IPS-18a (cell line): ENCODE measurements at regions not wholly inside any gene's neighbourhood (a gene's known extent, or its start where the extent isn't known, plus 50 kb on each side); places are given as distances from the start of the nearest gene placed in this dataset.
"Not testable (repeated sequence)": the region's sequence is repeated elsewhere in the genome, so short reads cannot be mapped to it uniquely, and the experiment has no call there.

Experiments
- H3K27ac ChIP-seq: one replicate; pipeline ENCODE4 v1.5.1; 2013; ENCODE audit warnings: low read length
- H3K27me3 ChIP-seq: one replicate; pipeline ENCODE4 v1.6.1; 2013; ENCODE audit warnings: mild to moderate bottlenecking, low read length; ENCODE audit not compliant: control insufficient read depth, insufficient read depth
- H3K36me3 ChIP-seq: one replicate; pipeline ENCODE4 v1.6.1; 2013; ENCODE audit warnings: low read depth, low read length; ENCODE audit not compliant: control insufficient read depth
- H3K4me1 ChIP-seq: one replicate; pipeline ENCODE4 v1.6.1; 2013; ENCODE audit warnings: low read depth, low read length; ENCODE audit not compliant: control insufficient read depth
- H3K4me3 ChIP-seq: one replicate; pipeline ENCODE4 v1.5.1; 2013; ENCODE audit warnings: low read length
- H3K9ac ChIP-seq: one replicate; pipeline ENCODE4 v1.6.1; 2013; ENCODE audit warnings: mild to moderate bottlenecking, low read length, moderate library complexity
- H3K9me3 ChIP-seq: one replicate; pipeline ENCODE4 v1.6.1; 2013; ENCODE audit warnings: low read depth, low read length; ENCODE audit not compliant: control insufficient read depth

- H3K36me3 ChIP-seq = no peaks in the 10 kb centered on the region
- no peaks in the 10 kb centered on the region for H3K27me3 ChIP-seq
- H3K4me1 ChIP-seq = no peaks in the 10 kb centered on the region
- H3K9ac ChIP-seq = no peak overlapping the region
- no peak overlapping the region for H3K27ac ChIP-seq
- H3K4me3 ChIP-seq = no peak overlapping the region
- H3K9me3 ChIP-seq = no peaks in the 10 kb centered on the region
These were observed 463.6 kb upstream of the MEF2C start for GRCh38 chr5:89346573-89346972.

GRCh38 chr5:89343666-89344065, 460.7 kb upstream of the MEF2C start:
- no peak overlapping the region for H3K4me3 ChIP-seq

GRCh38 chr5:89342106-89342876, 459.3 kb upstream of the MEF2C start:
- Histone ChIP-seq H3K4me1 (no peaks in the 10 kb centered on the region), H3K27ac (no peak overlapping the region), H3K4me3 (no peak overlapping the region), H3K36me3 (no peaks in the 10 kb centered on the region), H3K9me3 (no peaks in the 10 kb centered on the region), H3K9ac (no peak overlapping the region), H3K27me3 (no peaks in the 10 kb centered on the region)

More at GRCh38 chr5:89343666-89344065, 460.7 kb upstream of the MEF2C start:
- H3K9me3 ChIP-seq = no peaks in the 10 kb centered on the region
- H3K27me3 ChIP-seq = no peaks in the 10 kb centered on the region
- no peaks in the 10 kb centered on the region for H3K4me1 ChIP-seq
- H3K9ac ChIP-seq = no peak overlapping the region
- no peak overlapping the region for H3K27ac ChIP-seq
- H3K36me3 ChIP-seq = no peaks in the 10 kb centered on the region

- no peaks in the 10 kb centered on the region for H3K27me3 ChIP-seq
- H3K4me3 ChIP-seq = no peak overlapping the region
- no peaks in the 10 kb centered on the region for H3K4me1 ChIP-seq
- no peaks in the 10 kb centered on the region for H3K9me3 ChIP-seq
- no peaks in the 10 kb centered on the region for H3K36me3 ChIP-seq
- H3K27ac ChIP-seq = no peak overlapping the region
- H3K9ac ChIP-seq = no peak overlapping the region
These were observed 456.0 kb upstream of the MEF2C start for GRCh38 chr5:89338935-89339334.

- Histone ChIP-seq H3K27me3 (no peaks in the 10 kb centered on the region), H3K4me1 (no peaks in the 10 kb centered on the region), H3K4me3 (no peak overlapping the region), H3K9ac (no peak overlapping the region), H3K36me3 (no peaks in the 10 kb centered on the region), H3K9me3 (no peaks in the 10 kb centered on the region), H3K27ac (no peak overlapping the region)
These were observed 453.1 kb upstream of the MEF2C start for GRCh38 chr5:89336111-89336510.

GRCh38 chr5:89330140-89330539, 447.2 kb upstream of the MEF2C start:
- Histone ChIP-seq H3K36me3 (no peaks in the 10 kb centered on the region), H3K4me3 (no peak overlapping the region), H3K27ac (no peak overlapping the region), H3K9ac (no peak overlapping the region), H3K4me1 (no peaks in the 10 kb centered on the region), H3K9me3 (no peaks in the 10 kb centered on the region), H3K27me3 (no peaks in the 10 kb centered on the region)

- Histone ChIP-seq H3K9ac (no peak overlapping the region), H3K4me3 (no peak overlapping the region), H3K36me3 (no peaks in the 10 kb centered on the region), H3K27ac (no peak overlapping the region), H3K4me1 (no peaks in the 10 kb centered on the region), H3K9me3 (no peaks in the 10 kb centered on the region), H3K27me3 (no peaks in the 10 kb centered on the region)
These were observed 444.6 kb upstream of the MEF2C start for GRCh38 chr5:89327608-89328007.

- Histone ChIP-seq H3K27ac (no peak overlapping the region), H3K4me3 (no peak overlapping the region)
These were observed 442.0 kb upstream of the MEF2C start for GRCh38 chr5:89324990-89325389.

GRCh38 chr5:89320421-89321277, 437.7 kb upstream of the MEF2C start:
- Histone ChIP-seq H3K36me3 (no peaks in the 10 kb centered on the region), H3K27ac (no peak overlapping the region), H3K4me1 (no peaks in the 10 kb centered on the region), H3K9ac (no peak overlapping the region), H3K27me3 (no peaks in the 10 kb centered on the region), H3K9me3 (no peaks in the 10 kb centered on the region), H3K4me3 (no peak overlapping the region)

More at GRCh38 chr5:89324990-89325389, 442.0 kb upstream of the MEF2C start:
- no peaks in the 10 kb centered on the region for H3K4me1 ChIP-seq
- H3K9ac ChIP-seq = no peak overlapping the region
- H3K36me3 ChIP-seq = no peaks in the 10 kb centered on the region
- H3K9me3 ChIP-seq = no peaks in the 10 kb centered on the region
- no peaks in the 10 kb centered on the region for H3K27me3 ChIP-seq

- H3K4me3 ChIP-seq, H3K36me3 ChIP-seq, H3K9ac ChIP-seq, H3K27me3 ChIP-seq, H3K4me1 ChIP-seq, H3K27ac ChIP-seq, H3K9me3 ChIP-seq: not testable (repeated sequence)
These were observed 434.9 kb upstream of the MEF2C start for GRCh38 chr5:89317838-89318237.

GRCh38 chr5:89315286-89316100, 432.5 kb upstream of the MEF2C start:
- Histone ChIP-seq H3K9me3 (no peaks in the 10 kb centered on the region), H3K4me1 (no peaks in the 10 kb centered on the region), H3K9ac (no peak overlapping the region)

More at GRCh38 chr5:89315286-89316100, 432.5 kb upstream of the MEF2C start:
- Histone ChIP-seq H3K27me3 (no peaks in the 10 kb centered on the region), H3K27ac (no peak overlapping the region), H3K4me3 (no peak overlapping the region), H3K36me3 (no peaks in the 10 kb centered on the region)
